K562 (cell line): ENCODE measurements at regions not wholly inside any gene's neighbourhood (a gene's known extent, or its start where the extent isn't known, plus 50 kb on each side); places are given as distances from the start of the nearest gene placed in this dataset.

ENCODE experiments used
- ASH1L ChIP-seq: fragments of 450-650 bp; IDR thresholded peaks from 2 replicates; pipeline ENCODE4 v1.6.1; 2018; ENCODE audit warnings: borderline replicate concordance, mild to moderate bottlenecking, low read depth; ENCODE audit not compliant: partially characterized antibody
- ATF1 ChIP-seq, 2 experiments: fragments of 450-650 bp in 1 of 2; IDR thresholded peaks; 2 replicates each; pipeline ENCODE4 v1.6.1; 2016; ENCODE audit warnings: missing compliant biosample characterization in 1 of 2, missing genetic modification characterization in 1 of 2
- CBX3 ChIP-seq, 2 experiments: IDR thresholded peaks; 1 replicate in 1 of 2; 2 replicates in 1 of 2; pipeline ENCODE4 v1.6.1; 2012; ENCODE audit warnings: inconsistent platforms in 2 of 2, low read length in 2 of 2, borderline replicate concordance in 1 of 2, control low read depth in 1 of 2
- CTBP1 ChIP-seq: fragments of 450-650 bp; IDR thresholded peaks from 2 replicates; pipeline ENCODE4 v1.6.1; 2016; ENCODE audit warnings: borderline replicate concordance
- GTF2F1 ChIP-seq: IDR thresholded peaks from 2 replicates; pipeline ENCODE4 v1.6.1; 2011; ENCODE audit warnings: low read depth, low read length, improper control_type of control experiment
- HDAC1 ChIP-seq, 2 experiments: fragments of 450-650 bp; IDR thresholded peaks; 2 replicates each; pipeline ENCODE4 v1.6.1; 2016 to 2017; ENCODE audit warnings: inconsistent platforms in 1 of 2, mild to moderate bottlenecking in 1 of 2, moderate library complexity in 1 of 2
- KDM1A ChIP-seq, 2 experiments: fragments of 450-650 bp; IDR thresholded peaks; 2 replicates each; pipeline ENCODE4 v1.6.1; 2016; ENCODE audit warnings: mild to moderate bottlenecking in 2 of 2
- KLF16 ChIP-seq: IDR thresholded peaks from 2 replicates; pipeline ENCODE4 v1.6.1; 2016; ENCODE audit warnings: antibody characterized with exemption
- MAFK ChIP-seq: IDR thresholded peaks from 2 replicates; pipeline ENCODE4 v1.6.1; 2011; ENCODE audit warnings: low read length, improper control_type of control experiment
- NCOA1 ChIP-seq: fragments of 450-650 bp; IDR thresholded peaks from 2 replicates; pipeline ENCODE4 v1.6.1; 2016; ENCODE audit warnings: low read depth
- NR2C1 ChIP-seq, 2 experiments: fragments of 450-650 bp; IDR thresholded peaks; 2 replicates each; pipeline ENCODE4 v1.6.1; 2017; ENCODE audit warnings: mild to moderate bottlenecking in 2 of 2, antibody characterized with exemption in 1 of 2, inconsistent platforms in 1 of 2, missing compliant biosample characterization in 1 of 2, missing genetic modification characterization in 1 of 2
- SMARCE1 ChIP-seq: fragments of 450-650 bp; IDR thresholded peaks from 2 replicates; pipeline ENCODE4 v1.7.1; 2016; ENCODE audit warnings: mild to moderate bottlenecking
- SREBF1 ChIP-seq: fragments of 150-350 bp; IDR thresholded peaks from 2 replicates; pipeline ENCODE4 v1.6.1; 2014; ENCODE audit warnings: antibody characterized with exemption, low read depth, low read length, borderline replicate concordance
- SRSF1 ChIP-seq: fragments of 200-400 bp; formaldehyde crosslinking; IDR thresholded peaks from 2 replicates; pipeline ENCODE4 v1.6.1; 2017; ENCODE audit warnings: mild to moderate bottlenecking, low read depth, low read length, moderate library complexity
- TSC22D4 ChIP-seq: fragments of 450-650 bp; IDR thresholded peaks from 2 replicates; pipeline ENCODE4 v1.6.1; 2016; ENCODE audit warnings: missing genetic modification characterization, missing biosample characterization, control low read depth
- ZBTB7A ChIP-seq: IDR thresholded peaks from 2 replicates; pipeline ENCODE4 v1.6.1; 2011; ENCODE audit warnings: low read depth, mild to moderate bottlenecking, low read length, moderate library complexity, borderline replicate concordance; ENCODE audit not compliant: control insufficient read depth
- ZNF232 ChIP-seq: sonication (generic); formaldehyde crosslinking; IDR thresholded peaks from 2 replicates; pipeline ENCODE4 v1.8.0; 2022; ENCODE audit warnings: mild to moderate bottlenecking, missing genetic modification reagents
- ZNF780A ChIP-seq: fragments of 250-450 bp; sonication (Bioruptor Pico); IDR thresholded peaks from 2 replicates; pipeline ENCODE4 v1.5.0; 2021; ENCODE audit warnings: mild to moderate bottlenecking
- ZSCAN29 ChIP-seq: fragments of 450-650 bp; IDR thresholded peaks from 2 replicates; pipeline ENCODE4 v1.6.1; 2017
- TF ChIP-seq, protein P1 (sequence below): fragments of 450-650 bp; formaldehyde crosslinking; IDR thresholded peaks from 2 replicates; pipeline ENCODE4 v1.4.0; 2022; ENCODE audit warnings: mild to moderate bottlenecking, moderate library complexity
- TF ChIP-seq, protein P2 (sequence below): sonication (generic); formaldehyde crosslinking; IDR thresholded peaks from 2 replicates; pipeline ENCODE4 v1.9.0; 2022; ENCODE audit warnings: mild to moderate bottlenecking, missing genetic modification reagents
- TF ChIP-seq, protein P3 (sequence below): sonication (generic); formaldehyde crosslinking; IDR thresholded peaks from 2 replicates; pipeline ENCODE4 v1.8.0; 2022; ENCODE audit warnings: missing genetic modification reagents, mild to moderate bottlenecking, borderline replicate concordance
- TF ChIP-seq, protein P4 (sequence below): fragments of 450-650 bp; IDR thresholded peaks from 2 replicates; pipeline ENCODE4 v1.6.1; 2016
- TF ChIP-seq, protein P5 (sequence below): fragments of 450-650 bp; IDR thresholded peaks from 2 replicates; pipeline ENCODE4 v1.6.1; 2016; ENCODE audit warnings: borderline replicate concordance

DNA sequence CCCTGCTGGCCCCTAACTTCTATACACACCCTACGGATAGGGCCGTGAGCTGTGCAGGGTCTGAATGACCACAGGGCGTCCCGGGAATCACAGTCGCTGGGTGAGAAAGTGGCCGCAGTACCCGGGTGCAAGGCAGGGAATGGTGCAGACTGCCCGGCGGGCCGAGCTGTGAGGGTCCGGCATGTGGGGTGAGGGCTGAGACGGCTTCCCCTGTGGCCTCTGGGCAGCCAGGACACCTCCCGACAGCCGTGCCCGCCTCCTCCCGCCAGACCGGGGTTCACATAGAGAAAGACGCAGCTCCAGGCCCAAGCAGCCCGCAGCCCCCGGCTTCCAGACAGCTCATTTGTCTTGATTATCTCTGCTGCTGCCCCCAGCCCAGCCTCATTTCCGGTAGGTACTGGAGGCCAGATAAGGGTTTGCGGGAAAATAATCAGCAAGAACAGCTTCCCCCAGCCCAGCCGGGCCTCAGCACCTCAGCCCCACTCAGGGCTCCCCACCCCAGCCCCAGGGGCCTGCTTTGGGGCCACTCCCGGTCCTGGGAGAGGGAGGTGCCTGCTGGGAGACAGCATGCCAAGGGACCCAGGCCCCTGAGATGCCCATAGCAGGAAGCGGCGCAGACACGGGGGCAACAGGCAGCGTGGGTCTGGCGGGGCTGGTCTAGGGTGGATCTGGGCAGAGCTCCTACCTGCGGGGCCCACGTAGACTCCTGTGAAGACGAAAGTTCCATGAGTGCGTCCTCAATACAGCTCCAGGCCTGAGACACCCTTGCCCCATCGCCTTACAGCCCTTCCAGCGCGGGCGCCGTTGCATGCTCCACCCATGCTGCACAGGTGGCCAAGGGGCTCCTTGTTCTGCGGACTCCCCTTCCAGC, 123.1 kb downstream of the BRD1 start (continued):
- no peak for TF ChIP-seq SRSF1
- TF ChIP-seq HDAC1 (IDR thresholded peaks at IDR 0.05) = no peak
- peak; percentile 55; the same call in 1 of the 2 replicates for TF ChIP-seq ZBTB7A
- TF ChIP-seq, protein P1, sequence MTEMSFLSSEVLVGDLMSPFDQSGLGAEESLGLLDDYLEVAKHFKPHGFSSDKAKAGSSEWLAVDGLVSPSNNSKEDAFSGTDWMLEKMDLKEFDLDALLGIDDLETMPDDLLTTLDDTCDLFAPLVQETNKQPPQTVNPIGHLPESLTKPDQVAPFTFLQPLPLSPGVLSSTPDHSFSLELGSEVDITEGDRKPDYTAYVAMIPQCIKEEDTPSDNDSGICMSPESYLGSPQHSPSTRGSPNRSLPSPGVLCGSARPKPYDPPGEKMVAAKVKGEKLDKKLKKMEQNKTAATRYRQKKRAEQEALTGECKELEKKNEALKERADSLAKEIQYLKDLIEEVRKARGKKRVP (CRISPR knock-in tag) = peak; percentile 51; the same call in 1 of the 2 replicates
- TF ChIP-seq, protein P2, sequence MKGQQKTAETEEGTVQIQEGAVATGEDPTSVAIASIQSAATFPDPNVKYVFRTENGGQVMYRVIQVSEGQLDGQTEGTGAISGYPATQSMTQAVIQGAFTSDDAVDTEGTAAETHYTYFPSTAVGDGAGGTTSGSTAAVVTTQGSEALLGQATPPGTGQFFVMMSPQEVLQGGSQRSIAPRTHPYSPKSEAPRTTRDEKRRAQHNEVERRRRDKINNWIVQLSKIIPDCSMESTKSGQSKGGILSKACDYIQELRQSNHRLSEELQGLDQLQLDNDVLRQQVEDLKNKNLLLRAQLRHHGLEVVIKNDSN (CRISPR knock-in tag) = no peak
- peak; percentile 36 to 39; a peak in 1 of 4 replicates for TF ChIP-seq KDM1A (IDR thresholded peaks at IDR 0.05)
- TF ChIP-seq ZNF232 (CRISPR knock-in tag) = no peak
- peak; percentile 97 for TF ChIP-seq KLF16
- TF ChIP-seq CTBP1 = peak; percentile 18; the same call in 1 of the 2 replicates
- no peak for TF ChIP-seq NR2C1 (IDR thresholded peaks at IDR 0.05)
- no peak for TF ChIP-seq NR2C1 (tag; IDR thresholded peaks at IDR 0.05)
- TF ChIP-seq NCOA1 = peak; percentile 66; the same call in 1 of the 2 replicates
- TF ChIP-seq ATF1 (CRISPR knock-in tag; IDR thresholded peaks at IDR 0.05) = no peak
- TF ChIP-seq ATF1 (tag; IDR thresholded peaks at IDR 0.05) = no peak
- no peak for TF ChIP-seq ASH1L
- TF ChIP-seq TSC22D4 (tag) = no peak
- TF ChIP-seq, protein P3, sequence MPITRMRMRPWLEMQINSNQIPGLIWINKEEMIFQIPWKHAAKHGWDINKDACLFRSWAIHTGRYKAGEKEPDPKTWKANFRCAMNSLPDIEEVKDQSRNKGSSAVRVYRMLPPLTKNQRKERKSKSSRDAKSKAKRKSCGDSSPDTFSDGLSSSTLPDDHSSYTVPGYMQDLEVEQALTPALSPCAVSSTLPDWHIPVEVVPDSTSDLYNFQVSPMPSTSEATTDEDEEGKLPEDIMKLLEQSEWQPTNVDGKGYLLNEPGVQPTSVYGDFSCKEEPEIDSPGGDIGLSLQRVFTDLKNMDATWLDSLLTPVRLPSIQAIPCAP = no peak
- TF ChIP-seq, protein P4, sequence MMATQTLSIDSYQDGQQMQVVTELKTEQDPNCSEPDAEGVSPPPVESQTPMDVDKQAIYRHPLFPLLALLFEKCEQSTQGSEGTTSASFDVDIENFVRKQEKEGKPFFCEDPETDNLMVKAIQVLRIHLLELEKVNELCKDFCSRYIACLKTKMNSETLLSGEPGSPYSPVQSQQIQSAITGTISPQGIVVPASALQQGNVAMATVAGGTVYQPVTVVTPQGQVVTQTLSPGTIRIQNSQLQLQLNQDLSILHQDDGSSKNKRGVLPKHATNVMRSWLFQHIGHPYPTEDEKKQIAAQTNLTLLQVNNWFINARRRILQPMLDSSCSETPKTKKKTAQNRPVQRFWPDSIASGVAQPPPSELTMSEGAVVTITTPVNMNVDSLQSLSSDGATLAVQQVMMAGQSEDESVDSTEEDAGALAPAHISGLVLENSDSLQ = peak; percentile 71
- TF ChIP-seq GTF2F1 = no peak
- TF ChIP-seq SREBF1 = no peak
- no peak for TF ChIP-seq MAFK
- TF ChIP-seq SMARCE1 = peak; percentile 80
- no peak for TF ChIP-seq ZNF780A (CRISPR knock-in tag)
- TF ChIP-seq, protein P5, sequence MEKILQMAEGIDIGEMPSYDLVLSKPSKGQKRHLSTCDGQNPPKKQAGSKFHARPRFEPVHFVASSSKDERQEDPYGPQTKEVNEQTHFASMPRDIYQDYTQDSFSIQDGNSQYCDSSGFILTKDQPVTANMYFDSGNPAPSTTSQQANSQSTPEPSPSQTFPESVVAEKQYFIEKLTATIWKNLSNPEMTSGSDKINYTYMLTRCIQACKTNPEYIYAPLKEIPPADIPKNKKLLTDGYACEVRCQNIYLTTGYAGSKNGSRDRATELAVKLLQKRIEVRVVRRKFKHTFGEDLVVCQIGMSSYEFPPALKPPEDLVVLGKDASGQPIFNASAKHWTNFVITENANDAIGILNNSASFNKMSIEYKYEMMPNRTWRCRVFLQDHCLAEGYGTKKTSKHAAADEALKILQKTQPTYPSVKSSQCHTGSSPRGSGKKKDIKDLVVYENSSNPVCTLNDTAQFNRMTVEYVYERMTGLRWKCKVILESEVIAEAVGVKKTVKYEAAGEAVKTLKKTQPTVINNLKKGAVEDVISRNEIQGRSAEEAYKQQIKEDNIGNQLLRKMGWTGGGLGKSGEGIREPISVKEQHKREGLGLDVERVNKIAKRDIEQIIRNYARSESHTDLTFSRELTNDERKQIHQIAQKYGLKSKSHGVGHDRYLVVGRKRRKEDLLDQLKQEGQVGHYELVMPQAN = no peak
- TF ChIP-seq ZSCAN29 = no peak
- TF ChIP-seq CBX3 (IDR thresholded peaks at IDR 0.05; ENCODE audit: borderline replicate concordance in 1 of 2, low read length in 2 of 2) = no peak
